GM12874 (cell line): ENCODE measurements at regions not wholly inside any gene's neighbourhood (a gene's known extent, or its start where the extent isn't known, plus 50 kb on each side); places are given as distances from the start of the nearest gene placed in this dataset.

ENCODE experiments used
- TF ChIP-seq, protein P1 (sequence below): IDR thresholded peaks from 2 replicates; pipeline ENCODE4 v1.5.1; 2011; ENCODE audit warnings: low read depth, mild to moderate bottlenecking, control low read depth, low read length, moderate library complexity; ENCODE audit not compliant: insufficient read depth

DNA sequence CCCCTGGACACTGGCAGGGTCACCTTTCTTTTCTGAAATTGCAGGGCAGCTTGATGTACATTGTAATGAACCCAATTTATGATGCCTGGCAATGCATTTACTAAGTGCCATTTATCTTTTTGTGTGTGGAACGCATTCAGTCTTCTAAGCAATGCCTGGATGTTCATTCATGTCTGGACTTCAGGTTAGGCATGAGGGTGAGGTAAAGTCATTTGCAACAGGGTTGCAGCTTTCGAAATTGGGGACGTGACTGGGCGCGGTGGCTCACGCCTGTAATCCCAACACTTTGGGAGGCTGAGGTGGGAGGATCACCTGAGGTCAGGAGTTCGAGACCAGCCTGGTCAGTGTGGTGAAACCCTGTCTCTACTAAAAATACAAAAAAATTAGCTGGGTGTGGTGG, 134.6 kb downstream of the SOX4 start:
- TF ChIP-seq, protein P1, sequence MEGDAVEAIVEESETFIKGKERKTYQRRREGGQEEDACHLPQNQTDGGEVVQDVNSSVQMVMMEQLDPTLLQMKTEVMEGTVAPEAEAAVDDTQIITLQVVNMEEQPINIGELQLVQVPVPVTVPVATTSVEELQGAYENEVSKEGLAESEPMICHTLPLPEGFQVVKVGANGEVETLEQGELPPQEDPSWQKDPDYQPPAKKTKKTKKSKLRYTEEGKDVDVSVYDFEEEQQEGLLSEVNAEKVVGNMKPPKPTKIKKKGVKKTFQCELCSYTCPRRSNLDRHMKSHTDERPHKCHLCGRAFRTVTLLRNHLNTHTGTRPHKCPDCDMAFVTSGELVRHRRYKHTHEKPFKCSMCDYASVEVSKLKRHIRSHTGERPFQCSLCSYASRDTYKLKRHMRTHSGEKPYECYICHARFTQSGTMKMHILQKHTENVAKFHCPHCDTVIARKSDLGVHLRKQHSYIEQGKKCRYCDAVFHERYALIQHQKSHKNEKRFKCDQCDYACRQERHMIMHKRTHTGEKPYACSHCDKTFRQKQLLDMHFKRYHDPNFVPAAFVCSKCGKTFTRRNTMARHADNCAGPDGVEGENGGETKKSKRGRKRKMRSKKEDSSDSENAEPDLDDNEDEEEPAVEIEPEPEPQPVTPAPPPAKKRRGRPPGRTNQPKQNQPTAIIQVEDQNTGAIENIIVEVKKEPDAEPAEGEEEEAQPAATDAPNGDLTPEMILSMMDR, result no peak

DNA sequence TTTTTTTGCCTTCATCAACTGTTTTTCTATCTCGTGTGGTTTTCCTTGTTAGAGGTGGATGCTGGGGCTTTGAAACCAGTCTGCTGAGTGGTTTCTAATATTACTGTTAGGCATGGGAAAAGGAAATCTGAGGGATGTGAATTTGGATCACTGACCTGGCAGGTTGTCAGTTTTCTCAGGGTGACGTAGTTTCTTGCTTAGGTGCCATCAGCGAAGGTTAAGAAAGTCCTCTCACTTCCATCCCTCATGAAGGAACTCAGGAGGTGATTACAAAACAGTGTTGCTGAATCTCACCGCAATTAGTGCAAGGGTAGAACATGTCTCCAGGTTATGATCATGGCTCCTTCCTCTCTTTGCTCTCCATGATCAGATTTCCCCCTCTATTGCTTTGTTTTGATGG, 135.9 kb downstream of the SOX4 start:
- TF ChIP-seq, protein P1, result no peak

DNA sequence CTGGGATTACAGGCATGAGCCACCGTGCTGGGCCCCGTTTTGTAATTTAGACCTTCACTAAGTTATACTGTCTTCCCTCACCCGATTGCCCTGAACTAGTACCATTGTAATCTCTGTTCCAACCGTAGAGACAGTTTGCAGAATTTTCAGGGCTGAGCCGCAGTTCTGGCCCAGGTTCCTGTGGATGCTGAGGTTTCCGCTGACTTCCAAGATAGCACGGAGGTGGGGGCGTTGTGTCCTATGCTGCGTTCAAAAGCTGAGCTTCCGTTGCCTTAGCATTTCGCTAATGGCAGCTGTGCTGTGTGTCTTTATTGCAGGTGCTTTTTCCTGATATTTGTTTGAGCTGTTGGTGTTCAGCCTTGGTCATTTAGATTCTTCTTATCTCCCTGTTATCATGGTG, 137.0 kb downstream of the SOX4 start:
- TF ChIP-seq, protein P1, result no peak

DNA sequence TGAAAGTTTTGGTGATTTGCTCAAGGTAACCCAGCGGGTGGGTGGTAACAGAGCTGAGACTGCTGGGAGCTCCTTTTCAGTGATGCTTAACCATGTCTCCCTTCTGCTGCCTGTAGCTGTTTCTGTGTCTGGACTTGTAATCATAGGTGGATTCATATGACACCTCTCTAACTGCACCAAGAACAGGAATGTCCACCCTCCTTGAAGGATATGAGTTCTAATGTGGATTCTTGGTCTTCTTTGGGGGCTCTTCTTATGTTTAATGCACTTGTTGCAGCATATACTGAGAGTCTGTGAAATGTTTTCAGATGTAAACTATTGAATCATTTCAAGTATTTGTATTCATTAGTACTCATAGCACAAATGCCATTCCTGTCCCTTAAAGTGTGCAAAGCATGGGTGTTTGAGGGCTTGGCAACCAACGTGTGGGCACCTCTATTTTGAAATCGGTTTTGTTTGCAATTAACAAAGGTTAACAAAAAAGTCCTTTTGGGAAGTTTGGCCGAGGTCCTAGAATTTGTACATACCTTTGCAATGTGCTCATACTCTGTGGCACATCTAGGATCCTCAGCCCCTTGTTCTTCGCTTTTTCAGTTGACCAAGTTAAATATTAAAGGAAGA, 138.0 kb downstream of the SOX4 start:
- TF ChIP-seq, protein P1, result no peak

DNA sequence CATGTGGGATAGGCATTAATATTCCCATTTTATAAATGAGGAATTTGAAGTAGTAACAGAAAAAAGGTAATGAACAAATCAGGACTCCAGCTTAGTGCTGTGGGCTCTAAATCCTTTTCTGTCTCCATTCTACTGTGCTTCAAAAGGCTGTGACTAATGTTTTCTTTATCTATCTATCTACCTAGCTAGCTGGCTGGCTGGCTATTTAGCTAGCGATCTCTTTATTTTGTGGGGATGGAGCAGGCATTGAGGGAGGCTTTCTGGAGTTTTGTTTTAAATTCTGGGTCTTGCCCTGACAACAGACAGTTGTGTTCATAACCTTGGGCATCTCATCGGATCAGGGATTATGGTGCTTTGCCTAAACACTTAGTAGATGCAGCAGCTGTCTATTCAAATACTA, 139.2 kb downstream of the SOX4 start:
- TF ChIP-seq, protein P1, result no peak

DNA sequence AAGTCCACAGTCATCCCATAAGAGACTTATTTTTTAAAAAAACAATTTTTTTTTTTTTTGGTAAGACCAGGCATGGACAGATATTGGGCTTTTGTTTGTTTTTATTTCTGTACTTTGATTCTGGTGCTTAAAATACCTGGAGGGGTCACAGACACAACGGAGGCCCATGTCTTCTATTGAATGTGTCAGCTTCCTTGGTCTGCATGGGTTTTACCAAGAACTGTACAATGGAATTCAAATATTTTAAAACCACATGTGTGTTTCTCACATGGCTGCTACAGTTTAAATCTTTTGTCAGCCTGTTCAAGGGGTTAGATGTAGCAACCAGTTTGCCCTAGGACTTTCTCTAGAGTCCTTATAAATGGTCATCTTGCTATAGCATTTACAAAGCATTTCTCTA, 139.8 kb downstream of the SOX4 start:
- TF ChIP-seq, protein P1, result no peak

DNA sequence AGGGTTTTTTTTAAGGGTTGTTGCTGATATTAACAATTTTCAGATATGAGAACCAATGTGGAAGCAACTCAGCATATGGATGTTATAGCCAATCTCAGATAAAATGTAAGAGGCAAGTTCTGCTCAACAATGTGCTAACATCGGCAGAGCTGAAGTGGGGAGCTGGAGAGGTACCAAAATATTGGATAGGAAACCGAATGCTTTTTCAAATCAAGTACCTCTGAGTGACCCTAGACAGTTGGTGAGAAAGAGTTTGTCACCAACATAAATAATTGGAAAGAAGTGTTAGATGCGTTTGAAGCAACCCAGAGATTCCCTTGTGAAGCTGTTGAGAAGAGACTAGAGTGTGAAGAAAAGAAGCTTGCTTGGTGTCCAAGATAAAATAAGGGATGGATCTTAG, 140.7 kb downstream of the SOX4 start:
- TF ChIP-seq, protein P1, result no peak
